ENCODE measurements at regions not wholly inside any gene's neighbourhood (a gene's known extent, or its start where the extent isn't known, plus 50 kb on each side); places are given as distances from the start of the nearest gene placed in this dataset.

- no peaks in the 10 kb centered on the region for H3K4me1 ChIP-seq (ENCODE audit: insufficient read depth, low read length)
- H3K36me3 ChIP-seq (ENCODE audit: insufficient read depth, low read length) = no peaks in the 10 kb centered on the region
- no peak overlapping the region for H3K9ac ChIP-seq (ENCODE audit: low read depth, low read length)
- H3K9me3 ChIP-seq (ENCODE audit: control insufficient read depth, insufficient read depth, low read length) = no peaks in the 10 kb centered on the region
Observed at GRCh38 chrX:80246271-80246670, 174.0 kb upstream of the TENT5D start.

GRCh38 chrX:80266287-80266686 lies 154.0 kb upstream of the TENT5D start:
- H3K9me3 ChIP-seq (ENCODE audit: control insufficient read depth, insufficient read depth, low read length) = no peaks in the 10 kb centered on the region
- no peaks in the 10 kb centered on the region; the same call in 1 of the 2 replicates for H3K36me3 ChIP-seq (ENCODE audit: insufficient read depth, low read length)
- no peaks in the 10 kb centered on the region for H3K4me1 ChIP-seq (ENCODE audit: insufficient read depth, low read length)
- H3K9ac ChIP-seq (ENCODE audit: low read depth, low read length) = no peak overlapping the region

GRCh38 chrX:80266979-80267378 lies 153.3 kb upstream of the TENT5D start:
- no peak overlapping the region for H3K9ac ChIP-seq (ENCODE audit: low read depth, low read length)

GRCh38 chrX:80267790-80268189 lies 152.5 kb upstream of the TENT5D start:
- H3K36me3 ChIP-seq (ENCODE audit: insufficient read depth, low read length) = no peaks in the 10 kb centered on the region; the same call in 1 of the 2 replicates
- no peaks in the 10 kb centered on the region for H3K4me1 ChIP-seq (ENCODE audit: insufficient read depth, low read length)
- H3K9ac ChIP-seq (ENCODE audit: low read depth, low read length) = no peak overlapping the region
- H3K9me3 ChIP-seq (ENCODE audit: control insufficient read depth, insufficient read depth, low read length) = no peaks in the 10 kb centered on the region

More at GRCh38 chrX:80266979-80267378, 153.3 kb upstream of the TENT5D start:
- H3K4me1 ChIP-seq (ENCODE audit: insufficient read depth, low read length) = no peaks in the 10 kb centered on the region
- H3K9me3 ChIP-seq (ENCODE audit: control insufficient read depth, insufficient read depth, low read length) = no peaks in the 10 kb centered on the region
- no peaks in the 10 kb centered on the region; the same call in 1 of the 2 replicates for H3K36me3 ChIP-seq (ENCODE audit: insufficient read depth, low read length)

DNA sequence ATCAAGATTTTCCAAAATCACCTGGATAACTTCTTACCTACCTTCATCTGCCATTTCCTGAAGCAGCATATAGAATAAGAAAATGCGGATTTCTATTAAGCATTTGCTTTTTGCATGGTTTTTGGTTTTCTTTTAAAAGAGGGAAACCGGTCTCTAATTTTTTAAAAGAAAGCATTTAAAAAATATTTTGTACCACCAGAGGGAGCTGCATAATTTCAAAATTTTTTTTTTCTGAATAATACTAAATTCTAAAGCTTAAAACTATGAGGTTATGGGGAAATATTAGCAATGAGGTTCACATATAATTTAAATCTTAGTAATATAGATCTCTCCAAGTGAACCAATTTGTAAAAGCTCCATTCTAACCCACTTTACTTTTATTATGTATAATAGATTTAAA lies 137.7 kb upstream of the TENT5D start:
- H3K9me3 ChIP-seq (ENCODE audit: control insufficient read depth, insufficient read depth, low read length) = no peaks in the 10 kb centered on the region

DNA sequence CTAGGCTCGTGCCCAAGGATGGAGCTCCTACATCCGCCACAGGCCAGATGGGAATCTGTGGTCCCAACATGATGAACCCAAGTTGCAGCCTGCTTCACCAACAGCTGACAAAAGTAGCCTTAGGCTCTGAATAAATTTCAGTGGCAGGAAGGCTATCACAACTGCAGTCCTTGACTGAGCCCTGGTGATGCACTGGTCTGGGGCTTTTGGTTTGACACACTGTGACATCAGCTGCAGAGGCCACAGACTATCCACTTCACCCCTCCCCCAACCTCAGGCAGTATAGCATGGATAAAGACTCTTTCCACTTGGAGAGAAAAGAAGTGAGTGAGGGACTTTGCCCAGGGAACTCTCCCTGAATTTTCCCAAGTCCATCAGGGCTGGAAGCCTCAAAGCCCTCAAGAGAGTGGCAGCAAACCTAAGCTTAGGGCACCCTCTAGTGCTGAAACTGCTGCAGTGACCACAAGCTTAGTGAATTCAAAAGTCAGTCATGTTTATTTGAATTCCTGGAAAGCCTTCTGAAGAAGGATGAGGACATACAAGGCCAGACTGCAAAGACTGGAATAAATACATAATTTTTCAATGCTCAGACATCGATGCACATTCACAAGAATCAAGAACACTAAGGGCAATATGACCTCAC lies 135.0 kb upstream of the TENT5D start:
- no peak overlapping the region for H3K9ac ChIP-seq (ENCODE audit: low read depth, low read length)
- no peaks in the 10 kb centered on the region for H3K9me3 ChIP-seq (ENCODE audit: control insufficient read depth, insufficient read depth, low read length)
- H3K36me3 ChIP-seq (ENCODE audit: insufficient read depth, low read length) = no peaks in the 10 kb centered on the region
- no peaks in the 10 kb centered on the region for H3K4me1 ChIP-seq (ENCODE audit: insufficient read depth, low read length)

More for the DNA sequence above, 137.7 kb upstream of the TENT5D start:
- Histone ChIP-seq H3K9ac (ENCODE audit: low read depth, low read length) (no peak overlapping the region), H3K36me3 (ENCODE audit: insufficient read depth, low read length) (no peaks in the 10 kb centered on the region), H3K4me1 (ENCODE audit: insufficient read depth, low read length) (no peaks in the 10 kb centered on the region)

- no peaks in the 10 kb centered on the region; the same call in 1 of the 2 replicates for H3K9me3 ChIP-seq (ENCODE audit: control insufficient read depth, insufficient read depth, low read length)
- H3K9ac ChIP-seq (ENCODE audit: low read depth, low read length) = no peak overlapping the region
Observed at GRCh38 chrX:80290834-80291233, 129.4 kb upstream of the TENT5D start.

DNA sequence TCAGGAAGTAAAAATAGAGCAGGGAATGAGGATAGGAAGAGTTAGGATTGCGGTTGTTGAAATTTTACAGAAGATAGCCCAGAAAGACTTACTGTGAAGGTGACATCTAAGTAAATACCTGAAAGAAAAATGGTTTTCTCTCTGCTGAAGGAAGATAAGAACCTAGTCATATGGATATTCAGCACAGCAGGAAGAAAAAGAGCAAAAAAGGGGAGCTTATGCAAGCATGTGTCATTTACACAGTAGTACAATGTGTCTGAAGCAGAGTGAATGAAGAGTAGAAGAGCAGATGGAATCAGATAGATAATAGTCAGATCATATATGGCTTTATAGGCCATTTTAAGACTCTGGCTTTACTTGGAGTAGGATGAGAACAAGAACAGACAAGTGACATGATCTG lies 126.9 kb upstream of the TENT5D start:
- no peaks in the 10 kb centered on the region for H3K4me1 ChIP-seq (ENCODE audit: insufficient read depth, low read length)
- H3K9me3 ChIP-seq (ENCODE audit: control insufficient read depth, insufficient read depth, low read length) = no peaks in the 10 kb centered on the region; the same call in 1 of the 2 replicates
- H3K36me3 ChIP-seq (ENCODE audit: insufficient read depth, low read length) = no peaks in the 10 kb centered on the region
- H3K9ac ChIP-seq (ENCODE audit: low read depth, low read length) = no peak overlapping the region

More at GRCh38 chrX:80290834-80291233, 129.4 kb upstream of the TENT5D start:
- Histone ChIP-seq H3K4me1 (ENCODE audit: insufficient read depth, low read length) (no peaks in the 10 kb centered on the region), H3K36me3 (ENCODE audit: insufficient read depth, low read length) (no peaks in the 10 kb centered on the region)

- H3K9me3 ChIP-seq (ENCODE audit: control insufficient read depth, insufficient read depth, low read length) = no peaks in the 10 kb centered on the region
- H3K4me1 ChIP-seq (ENCODE audit: insufficient read depth, low read length) = no peaks in the 10 kb centered on the region
- no peaks in the 10 kb centered on the region for H3K36me3 ChIP-seq (ENCODE audit: insufficient read depth, low read length)
Observed at GRCh38 chrX:80306007-80306406, 114.2 kb upstream of the TENT5D start.

DNA sequence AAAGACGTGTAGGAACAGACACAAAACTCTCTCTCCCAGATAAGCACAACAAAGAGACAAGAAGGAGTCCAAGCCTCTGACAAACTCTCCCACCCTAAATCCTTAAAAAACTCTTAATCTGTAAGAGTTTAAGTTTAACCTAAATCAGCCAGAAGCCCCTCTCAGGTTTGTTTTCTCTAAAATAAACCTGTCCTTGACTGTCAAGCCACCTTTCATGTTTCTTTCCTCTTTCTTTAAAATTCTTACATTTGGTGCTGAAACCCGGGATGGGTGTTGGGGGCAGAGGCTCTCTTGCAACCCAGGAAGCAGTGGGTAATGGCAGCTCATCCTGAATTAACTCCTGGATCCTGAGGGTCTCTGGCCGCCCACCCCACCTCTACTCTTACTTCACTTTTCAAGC lies 107.8 kb upstream of the TENT5D start:
- no peaks in the 10 kb centered on the region for H3K4me1 ChIP-seq (ENCODE audit: insufficient read depth, low read length)
- peaks cover 11% of the 10 kb centered on the region for H3K9me3 ChIP-seq (ENCODE audit: control insufficient read depth, insufficient read depth, low read length)
- H3K36me3 ChIP-seq (ENCODE audit: insufficient read depth, low read length) = no peaks in the 10 kb centered on the region
- H3K9ac ChIP-seq (ENCODE audit: low read depth, low read length) = no peak overlapping the region

More at GRCh38 chrX:80306007-80306406, 114.2 kb upstream of the TENT5D start:
- no peak overlapping the region for H3K9ac ChIP-seq (ENCODE audit: low read depth, low read length)

DNA sequence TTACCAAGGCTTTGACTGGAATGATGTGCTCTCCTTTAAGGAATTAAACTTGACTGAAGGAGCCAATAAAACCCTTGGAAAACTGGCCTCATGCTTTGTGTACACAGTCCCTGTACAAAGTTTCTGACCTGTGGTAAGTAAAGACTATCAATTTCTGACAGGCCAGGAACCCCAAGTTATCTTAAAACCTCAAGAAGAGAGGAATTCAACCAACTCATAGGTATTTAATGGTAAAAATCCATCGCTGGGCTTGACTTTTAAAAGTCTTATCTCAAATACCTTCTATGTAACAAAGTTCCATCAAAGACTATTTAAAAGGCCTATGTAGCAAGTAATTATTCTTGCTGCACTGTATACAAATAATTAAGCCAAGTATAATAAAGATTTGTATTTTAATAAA lies 103.7 kb upstream of the TENT5D start:
- Histone ChIP-seq H3K4me1 (ENCODE audit: insufficient read depth, low read length) (no peaks in the 10 kb centered on the region), H3K9ac (ENCODE audit: low read depth, low read length) (no peak overlapping the region), H3K9me3 (ENCODE audit: control insufficient read depth, insufficient read depth, low read length) (peaks cover 14% of the 10 kb centered on the region), H3K36me3 (ENCODE audit: insufficient read depth, low read length) (no peaks in the 10 kb centered on the region)

GRCh38 chrX:80317646-80318045 lies 102.6 kb upstream of the TENT5D start:
- H3K36me3 ChIP-seq (ENCODE audit: insufficient read depth, low read length) = no peaks in the 10 kb centered on the region
- no peaks in the 10 kb centered on the region for H3K4me1 ChIP-seq (ENCODE audit: insufficient read depth, low read length)
- no peak overlapping the region for H3K9ac ChIP-seq (ENCODE audit: low read depth, low read length)
- peaks cover 13% of the 10 kb centered on the region for H3K9me3 ChIP-seq (ENCODE audit: control insufficient read depth, insufficient read depth, low read length)

- no peak overlapping the region for H3K9ac ChIP-seq (ENCODE audit: low read depth, low read length)
- no peaks in the 10 kb centered on the region for H3K36me3 ChIP-seq (ENCODE audit: insufficient read depth, low read length)
- no peaks in the 10 kb centered on the region; the same call in 1 of the 2 replicates for H3K4me1 ChIP-seq (ENCODE audit: insufficient read depth, low read length)
- H3K9me3 ChIP-seq (ENCODE audit: control insufficient read depth, insufficient read depth, low read length) = no peaks in the 10 kb centered on the region
Observed at GRCh38 chrX:80331285-80331684, 89.0 kb upstream of the TENT5D start.

- peak overlapping the region; percentile 60 for H3K9ac ChIP-seq (ENCODE audit: low read depth, low read length)
- no peaks in the 10 kb centered on the region for H3K36me3 ChIP-seq (ENCODE audit: insufficient read depth, low read length)
Observed at GRCh38 chrX:80334583-80334982, 85.7 kb upstream of the TENT5D start.

DNA sequence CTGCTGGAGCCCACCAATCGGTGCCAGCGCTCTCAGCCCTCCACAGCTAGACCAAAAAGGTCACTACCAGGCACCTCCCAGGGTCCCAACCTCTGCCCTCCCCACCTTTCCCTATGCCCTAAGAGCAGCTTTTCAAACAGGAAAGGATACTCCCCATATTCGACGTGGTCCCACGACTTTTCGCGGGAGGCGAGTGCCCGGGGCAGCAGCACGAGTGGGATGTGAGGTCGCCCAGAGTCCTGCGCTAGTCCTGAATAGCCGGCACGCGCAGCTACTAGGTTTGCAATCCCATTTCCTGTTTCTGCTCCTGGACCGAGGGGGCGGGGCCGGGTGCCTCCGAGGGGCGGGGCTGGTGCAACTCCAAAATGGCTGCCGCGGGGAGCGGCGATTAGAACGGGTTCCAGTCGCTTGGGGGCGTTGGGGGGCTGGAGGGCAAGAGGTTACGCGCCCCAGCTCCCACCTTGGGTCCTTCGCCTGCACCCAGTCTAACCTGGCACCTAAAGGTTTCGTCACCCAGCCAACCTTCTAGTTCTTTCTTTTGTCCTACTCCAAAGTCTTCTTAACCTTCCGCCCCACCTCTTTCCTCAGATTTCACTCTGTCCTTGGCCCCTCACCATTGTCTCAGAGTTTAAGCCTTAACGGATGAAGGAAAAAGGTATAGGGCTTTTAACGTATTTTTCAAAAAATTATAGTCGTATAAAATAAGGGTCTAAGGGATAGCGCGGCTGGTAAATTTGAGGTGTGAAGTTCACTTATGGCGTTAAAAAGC lies 85.0 kb upstream of the TENT5D start:
- H3K36me3 ChIP-seq (ENCODE audit: insufficient read depth, low read length) = no peaks in the 10 kb centered on the region
- H3K9me3 ChIP-seq (ENCODE audit: control insufficient read depth, insufficient read depth, low read length) = no peaks in the 10 kb centered on the region
- peak overlapping the region; percentile 60 for H3K9ac ChIP-seq (ENCODE audit: low read depth, low read length)
- H3K4me1 ChIP-seq (ENCODE audit: insufficient read depth, low read length) = no peaks in the 10 kb centered on the region; the same call in 1 of the 2 replicates

More at GRCh38 chrX:80334583-80334982, 85.7 kb upstream of the TENT5D start:
- Histone ChIP-seq H3K4me1 (ENCODE audit: insufficient read depth, low read length) (no peaks in the 10 kb centered on the region; the same call in 1 of the 2 replicates), H3K9me3 (ENCODE audit: control insufficient read depth, insufficient read depth, low read length) (no peaks in the 10 kb centered on the region)

Measured in ES-I3 (cell line).